22Rv1 (cell line): ENCODE measurements at regions not wholly inside any gene's neighbourhood (a gene's known extent, or its start where the extent isn't known, plus 50 kb on each side); places are given as distances from the start of the nearest gene placed in this dataset.

Experiments
- CTCF ChIP-seq: fragments of 450-650 bp; IDR thresholded peaks from 2 replicates; pipeline ENCODE4 v1.5.1; 2017; ENCODE audit warnings: mild to moderate bottlenecking
- ZFX ChIP-seq: fragments of 450-650 bp; IDR thresholded peaks from 2 replicates; pipeline ENCODE4 v1.6.1; 2017; ENCODE audit warnings: antibody characterized with exemption, borderline replicate concordance

- TF ChIP-seq CTCF (no peak), ZFX (no peak)
Observed at GRCh38 chr16:11420895-11421294, 75.6 kb downstream of the RMI2 start.
